Thyroid gland (tissue), 4 donors: ENCODE measurements at regions not wholly inside any gene's neighbourhood (a gene's known extent, or its start where the extent isn't known, plus 50 kb on each side); places are given as distances from the start of the nearest gene placed in this dataset.

ENCODE experiments used
- DNase-seq, 2 donors: peaks; one replicate each; pipeline ENCODE4 v3.0.0-alpha.2; 2019
- H3K27ac ChIP-seq, 3 donors: fragments of 200-600 bp; sonication (generic); 1 replicate in 2 of 3; 2 replicates in 1 of 3; pipeline ENCODE4 v1.5.1; 2016 to 2019; ENCODE audit warnings: mild to moderate bottlenecking in 1 of 3, moderate library complexity in 1 of 3
- H3K27me3 ChIP-seq: fragments of 200-600 bp; sonication (generic); one replicate; pipeline ENCODE4 v1.5.1; 2019
- H3K36me3 ChIP-seq, 2 donors: fragments of 200-600 bp; sonication (generic); one replicate each; pipeline ENCODE4 v1.5.1; 2016 to 2019
- H3K4me1 ChIP-seq, 2 donors: fragments of 200-600 bp; sonication (generic); one replicate each; pipeline ENCODE4 v1.5.1; 2017 to 2019
- H3K4me3 ChIP-seq, 3 donors: fragments of 200-600 bp; sonication (generic); replicated peaks in 1 of 3; 1 replicate in 2 of 3; 2 replicates in 1 of 3; pipeline ENCODE4 v1.5.1; 2016; ENCODE audit warnings: mild to moderate bottlenecking in 1 of 3
- H3K9me3 ChIP-seq: fragments of 200-600 bp; sonication (generic); one replicate; pipeline ENCODE4 v1.5.1; 2017
- POLR2A ChIP-seq, 2 donors: fragments of 450-650 bp; IDR thresholded peaks; one replicate each; pipeline ENCODE4 v1.6.1; 2017; ENCODE audit warnings: antibody characterized with exemption in 2 of 2, mild to moderate bottlenecking in 2 of 2, moderate library complexity in 1 of 2
- WGBS, 2 donors: methylation state at CpG; one replicate each; pipeline ENCODE4 v1.1.5; 2017; 5-methylcytosine and 5-hydroxymethylcytosine counted together
- intact Hi-C: fragments of 100-400 bp; cut with DNase I; formaldehyde crosslinking; loops from one replicate; pipeline ENCODE4 v1.15.1; 2023
- TF ChIP-seq, protein P1 (sequence below), 6 experiments: fragments of 200-600 bp in 3 of 6; fragments of 450-650 bp in 3 of 6; sonication (generic) in 3 of 6; IDR thresholded peaks; one replicate each; pipeline ENCODE4 v1.5.1; 2016 to 2019; ENCODE audit warnings: antibody characterized with exemption in 6 of 6, mild to moderate bottlenecking in 2 of 6, inconsistent platforms in 1 of 6, moderate library complexity in 1 of 6

- WGBS, 2 donors = 52 to 59% methylated on average over 3 of the region's 3 CpGs
- Histone ChIP-seq H3K27ac (no peak overlapping the region), H3K4me1 (no peaks in the 10 kb centered on the region), H3K36me3 (no peaks in the 10 kb centered on the region), H3K27me3 (no peaks in the 10 kb centered on the region), H3K9me3 (no peaks in the 10 kb centered on the region), H3K4me3 (no peak overlapping the region)
- DNase-seq = no peak
- intact Hi-C loops = no loop called here
- no peak for TF ChIP-seq POLR2A (IDR thresholded peaks at IDR 0.05)
- TF ChIP-seq, protein P1, sequence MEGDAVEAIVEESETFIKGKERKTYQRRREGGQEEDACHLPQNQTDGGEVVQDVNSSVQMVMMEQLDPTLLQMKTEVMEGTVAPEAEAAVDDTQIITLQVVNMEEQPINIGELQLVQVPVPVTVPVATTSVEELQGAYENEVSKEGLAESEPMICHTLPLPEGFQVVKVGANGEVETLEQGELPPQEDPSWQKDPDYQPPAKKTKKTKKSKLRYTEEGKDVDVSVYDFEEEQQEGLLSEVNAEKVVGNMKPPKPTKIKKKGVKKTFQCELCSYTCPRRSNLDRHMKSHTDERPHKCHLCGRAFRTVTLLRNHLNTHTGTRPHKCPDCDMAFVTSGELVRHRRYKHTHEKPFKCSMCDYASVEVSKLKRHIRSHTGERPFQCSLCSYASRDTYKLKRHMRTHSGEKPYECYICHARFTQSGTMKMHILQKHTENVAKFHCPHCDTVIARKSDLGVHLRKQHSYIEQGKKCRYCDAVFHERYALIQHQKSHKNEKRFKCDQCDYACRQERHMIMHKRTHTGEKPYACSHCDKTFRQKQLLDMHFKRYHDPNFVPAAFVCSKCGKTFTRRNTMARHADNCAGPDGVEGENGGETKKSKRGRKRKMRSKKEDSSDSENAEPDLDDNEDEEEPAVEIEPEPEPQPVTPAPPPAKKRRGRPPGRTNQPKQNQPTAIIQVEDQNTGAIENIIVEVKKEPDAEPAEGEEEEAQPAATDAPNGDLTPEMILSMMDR (IDR thresholded peaks at IDR 0.05) = no peak
Observed at GRCh38 chr1:112231331-112231730, 164.7 kb upstream of the CTTNBP2NL start.

GRCh38 chr1:112232848-112233247 lies 163.2 kb upstream of the CTTNBP2NL start:
- no peak overlapping the region for H3K27ac ChIP-seq
- whole genome bisulfite sequencing, 2 donors = 76 to 82% methylated on average over 3 of the region's 3 CpGs
- H3K36me3 ChIP-seq = no peaks in the 10 kb centered on the region
- TF ChIP-seq POLR2A (IDR thresholded peaks at IDR 0.05) = no peak
- TF ChIP-seq, protein P1 (IDR thresholded peaks at IDR 0.05) = no peak
- H3K27me3 ChIP-seq = no peaks in the 10 kb centered on the region
- DNase-seq = no peak
- no peaks in the 10 kb centered on the region for H3K9me3 ChIP-seq
- no peak overlapping the region for H3K4me3 ChIP-seq
- no peaks in the 10 kb centered on the region for H3K4me1 ChIP-seq
- intact Hi-C loops = no loop called here

DNA sequence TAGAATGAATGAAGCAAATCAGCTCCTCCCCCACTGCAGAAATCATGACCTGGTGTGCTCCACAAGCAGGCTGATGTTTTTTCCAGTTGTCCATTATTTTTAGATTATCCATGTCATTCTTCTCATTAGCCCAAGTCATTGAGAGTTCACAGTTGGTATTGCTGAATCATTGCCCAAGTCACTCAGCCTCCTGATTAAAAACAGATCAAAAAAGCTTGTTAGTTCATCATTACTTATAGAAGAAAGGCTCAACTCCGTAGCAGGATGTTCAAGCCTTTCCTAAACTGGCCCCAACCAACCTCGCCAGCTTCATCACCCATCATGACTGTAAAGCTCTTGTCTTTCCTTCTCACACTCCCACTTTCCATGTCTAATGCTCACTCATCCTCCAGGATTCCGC lies 161.3 kb upstream of the CTTNBP2NL start:
- Histone ChIP-seq H3K9me3 (no peaks in the 10 kb centered on the region), H3K27ac (no peak overlapping the region), H3K27me3 (no peaks in the 10 kb centered on the region), H3K36me3 (no peaks in the 10 kb centered on the region), H3K4me3 (no peak overlapping the region), H3K4me1 (no peaks in the 10 kb centered on the region)
- TF ChIP-seq, protein P1 (IDR thresholded peaks at IDR 0.05) = no peak
- TF ChIP-seq POLR2A (IDR thresholded peaks at IDR 0.05) = no peak
- no peak for DNase-seq
- intact Hi-C loops = no loop called here
- 85 to 89% methylated on average over 3 of the region's 3 CpGs for WGBS, 2 donors

DNA sequence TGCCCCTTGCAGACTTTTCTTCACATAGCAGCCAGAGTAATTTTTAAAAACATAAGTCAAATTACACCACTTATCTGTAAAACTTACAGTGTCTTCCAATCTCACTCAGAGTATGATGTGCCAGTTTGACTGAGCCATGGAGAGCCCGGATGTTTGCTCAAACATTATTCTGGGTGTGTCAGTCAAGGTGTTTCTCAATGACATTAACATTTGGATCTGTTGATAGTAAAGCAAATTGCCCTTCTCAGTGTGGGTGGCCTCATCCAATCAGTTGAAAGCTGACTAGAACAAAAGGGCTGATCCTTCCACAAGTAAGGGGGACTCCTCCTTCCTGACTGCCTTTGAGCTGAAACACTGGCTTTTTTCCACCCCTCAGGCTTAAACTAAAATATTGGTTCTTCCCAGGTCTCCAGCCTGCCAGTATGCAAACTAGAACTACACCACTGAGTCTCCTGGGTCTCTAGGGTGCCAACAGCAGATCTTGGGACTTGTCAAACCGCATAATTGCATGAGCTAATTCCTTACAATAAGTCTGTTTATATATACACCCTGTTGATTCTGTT lies 157.9 kb upstream of the CTTNBP2NL start:
- no peaks in the 10 kb centered on the region for H3K4me1 ChIP-seq
- H3K27me3 ChIP-seq = no peaks in the 10 kb centered on the region
- intact Hi-C loops = no loop called here
- no peak for DNase-seq
- TF ChIP-seq, protein P1 (IDR thresholded peaks at IDR 0.05) = no peak
- no peak for TF ChIP-seq POLR2A (IDR thresholded peaks at IDR 0.05)
- H3K4me3 ChIP-seq = no peak overlapping the region
- H3K27ac ChIP-seq = no peak overlapping the region
- no peaks in the 10 kb centered on the region for H3K36me3 ChIP-seq
- 77 to 79% methylated on average over 2 of the region's 2 CpGs for WGBS, 2 donors
- H3K9me3 ChIP-seq = no peaks in the 10 kb centered on the region

DNA sequence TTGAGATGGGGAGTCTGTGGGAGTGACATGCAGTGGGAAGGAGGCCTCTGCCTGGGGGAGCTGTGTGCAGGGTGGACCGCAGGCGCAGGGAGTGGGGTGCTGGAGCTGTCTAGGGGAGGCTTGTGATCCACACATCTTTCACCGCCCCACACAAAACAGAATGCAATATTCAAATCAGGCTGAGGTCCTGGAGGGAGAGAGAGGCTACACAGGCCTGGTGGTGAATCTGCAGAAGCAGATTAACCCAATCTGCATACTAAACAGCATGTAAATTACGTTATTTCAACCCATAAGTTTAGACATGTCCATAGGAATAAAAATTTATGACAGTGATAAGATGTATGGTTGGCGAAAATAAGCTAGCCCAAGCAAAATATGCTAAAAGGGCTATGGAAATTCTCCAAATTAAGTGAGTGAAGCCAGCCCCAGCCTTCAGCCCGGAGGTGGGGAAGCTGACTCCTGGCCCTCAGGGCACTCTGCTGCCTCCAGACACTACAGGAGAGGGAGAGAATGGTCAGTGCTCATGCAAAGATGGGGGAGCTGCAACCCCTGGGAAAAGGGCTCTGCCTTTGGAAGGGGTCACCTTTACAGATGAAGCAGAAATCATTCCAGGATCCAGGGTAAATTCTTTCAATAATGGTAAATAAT lies 156.2 kb upstream of the CTTNBP2NL start:
- H3K4me1 ChIP-seq = no peaks in the 10 kb centered on the region
- no peak for DNase-seq
- H3K27ac ChIP-seq = no peak overlapping the region
- intact Hi-C loops = no loop called here
- no peaks in the 10 kb centered on the region for H3K9me3 ChIP-seq
- WGBS, 2 donors = 67 to 71% methylated on average over 6 of the region's 6 CpGs
- TF ChIP-seq POLR2A (IDR thresholded peaks at IDR 0.05) = no peak
- TF ChIP-seq, protein P1 (IDR thresholded peaks at IDR 0.05) = no peak
- H3K4me3 ChIP-seq = no peak overlapping the region
- H3K27me3 ChIP-seq = no peaks in the 10 kb centered on the region
- H3K36me3 ChIP-seq = no peaks in the 10 kb centered on the region
